ENCODE measurements at regions not wholly inside any gene's neighbourhood (a gene's known extent, or its start where the extent isn't known, plus 50 kb on each side); places are given as distances from the start of the nearest gene placed in this dataset.
"Not testable (repeated sequence)": the region's sequence is repeated elsewhere in the genome, so short reads cannot be mapped to it uniquely, and the experiment has no call there.

DNA sequence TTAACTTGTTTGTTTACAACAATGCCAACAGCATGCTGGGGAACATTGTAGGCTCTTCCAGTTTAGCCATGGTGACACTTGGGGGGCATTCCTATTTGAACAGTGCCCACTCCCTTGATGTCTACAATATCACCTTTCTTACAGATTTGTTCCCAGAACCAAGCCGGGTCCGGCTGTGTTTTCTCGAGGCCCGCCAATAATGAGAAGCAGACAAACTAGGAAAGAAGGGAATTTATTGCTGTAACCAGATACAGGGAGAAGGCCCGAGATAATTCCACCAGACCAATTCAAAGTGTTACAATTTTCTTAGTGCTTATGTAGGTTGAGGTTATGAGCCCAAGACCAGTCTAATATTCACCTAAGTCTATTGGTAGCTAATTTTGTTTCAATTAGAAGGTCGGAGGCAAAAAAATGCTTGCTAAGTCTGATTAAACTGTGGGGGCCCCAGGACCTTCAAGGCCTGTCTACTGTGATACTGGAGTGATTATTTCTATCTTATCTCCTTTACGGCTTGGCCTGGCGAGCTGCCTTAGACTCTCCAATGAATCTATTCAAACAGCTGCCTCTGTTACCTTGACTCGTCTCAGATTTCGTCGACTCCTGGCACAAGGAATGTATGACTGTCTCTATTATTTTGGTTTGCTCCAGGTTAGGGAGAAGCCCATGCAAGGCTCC, 59.1 kb upstream of the PSME4 start (continued):
- TF ChIP-seq SMAD5 (IDR thresholded peaks at IDR 0.05; ENCODE audit: low read depth) (no peak), HCFC1 (IDR thresholded peaks at IDR 0.05; ENCODE audit: low read length) (no peak), STAT1 (conservative IDR thresholded peaks at IDR 0.05) (no peak), ZBED1 (IDR thresholded peaks at IDR 0.05; ENCODE audit: borderline replicate concordance) (no peak), SMARCA5 (IDR thresholded peaks at IDR 0.05) (no peak), STAT3 (IDR thresholded peaks at IDR 0.05; ENCODE audit: low read depth, low read length) (no peak)
- TF ChIP-seq, protein P1, sequence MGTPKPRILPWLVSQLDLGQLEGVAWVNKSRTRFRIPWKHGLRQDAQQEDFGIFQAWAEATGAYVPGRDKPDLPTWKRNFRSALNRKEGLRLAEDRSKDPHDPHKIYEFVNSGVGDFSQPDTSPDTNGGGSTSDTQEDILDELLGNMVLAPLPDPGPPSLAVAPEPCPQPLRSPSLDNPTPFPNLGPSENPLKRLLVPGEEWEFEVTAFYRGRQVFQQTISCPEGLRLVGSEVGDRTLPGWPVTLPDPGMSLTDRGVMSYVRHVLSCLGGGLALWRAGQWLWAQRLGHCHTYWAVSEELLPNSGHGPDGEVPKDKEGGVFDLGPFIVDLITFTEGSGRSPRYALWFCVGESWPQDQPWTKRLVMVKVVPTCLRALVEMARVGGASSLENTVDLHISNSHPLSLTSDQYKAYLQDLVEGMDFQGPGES (IDR thresholded peaks at IDR 0.05) = no peak

DNA sequence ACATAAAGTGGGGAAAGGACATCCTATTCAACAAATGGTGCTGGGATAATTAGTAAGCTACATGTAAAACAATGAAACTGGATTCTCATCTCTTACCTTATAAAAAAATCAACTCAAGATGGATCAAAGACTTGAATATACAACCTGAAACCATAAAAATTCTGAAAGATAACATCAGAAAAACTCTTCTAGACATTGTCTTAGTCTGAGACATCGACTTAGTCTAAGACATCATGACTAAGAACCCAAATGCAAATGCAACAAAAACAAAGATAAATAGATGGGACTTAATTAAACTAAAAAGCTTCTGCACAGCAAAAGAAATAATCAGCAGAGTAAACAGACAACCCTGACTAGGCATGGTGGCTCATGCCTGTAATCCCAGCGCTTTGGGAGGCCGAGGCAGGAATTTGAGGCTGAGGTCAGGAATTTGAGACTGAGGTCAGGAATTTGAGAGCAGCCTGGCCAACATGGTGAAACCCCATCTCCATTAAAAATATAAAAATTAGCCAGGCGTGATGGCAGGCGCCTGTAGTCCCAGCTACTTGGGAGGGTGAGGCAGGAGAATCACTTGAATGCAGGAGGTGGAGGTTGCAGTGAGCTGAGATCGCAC, 54.8 kb upstream of the PSME4 start:
- H3K27ac ChIP-seq (ENCODE audit: control insufficient read depth, insufficient read depth); intact Hi-C loops (cut with micrococcal nuclease; ENCODE audit: unreplicated experiment); H2AFZ ChIP-seq (ENCODE audit: control insufficient read depth, low read depth, low read length); H3K79me2 ChIP-seq (ENCODE audit: control insufficient read depth, insufficient read depth, low read length); FAIRE-seq; H3K36me3 ChIP-seq (ENCODE audit: control insufficient read depth in 2 of 2, insufficient read depth in 2 of 2, low read length in 1 of 2); H3K4me2 ChIP-seq (ENCODE audit: control insufficient read depth, insufficient read depth); H3K9me3 ChIP-seq (replicated peaks; ENCODE audit: control insufficient read depth, insufficient read depth, low read length); H3K4me1 ChIP-seq (ENCODE audit: control insufficient read depth, insufficient read depth, low read length); BruUV-seq (replicated peaks); DNase-seq (ENCODE audit: low read depth, low spot score); H4K20me1 ChIP-seq (ENCODE audit: control insufficient read depth, insufficient read depth); RAD21 ChIA-PET (ENCODE audit: unreplicated experiment); CTCF ChIA-PET; in situ Hi-C loops (cut with MboI); POLR2A ChIA-PET; SMC1A ChIA-PET (ENCODE audit: uncharacterized antibody, unreplicated experiment); H3K9ac ChIP-seq (ENCODE audit: control insufficient read depth, insufficient read depth, low read length); H3K27me3 ChIP-seq (replicated peaks in 1 of 2; ENCODE audit: control insufficient read depth in 2 of 2, insufficient read depth in 2 of 2, low read length in 1 of 2); ATAC-seq; H3K4me3 ChIP-seq: not testable (repeated sequence)
- 74% methylated on average over 5 of the region's 6 CpGs for WGBS (ENCODE audit: insufficient coverage, insufficient replicate concordance, low lambda C conversion rate, missing lambda C conversion rate)
